Activated naive CD8-positive, alpha-beta T cell treated with anti-CD3 and anti-CD28 coated beads, Interleukin-2, amount 50 U/mL, for 24 hours (primary cell): ENCODE measurements at regions not wholly inside any gene's neighbourhood (a gene's known extent, or its start where the extent isn't known, plus 50 kb on each side); places are given as distances from the start of the nearest gene placed in this dataset.
A peak's percentile ranks its signal among the peaks of the same experiment; 100 is the strongest.

Experiments
- ATAC-seq: fragments of 150-1000 bp; cut with Tn5 transposase; one replicate; pipeline ENCODE4 v1.10.0; 2021
- DNase-seq: peaks from one replicate; pipeline ENCODE4 v3.0.0; 2021
- H3K27ac Mint-ChIP-seq: one replicate; pipeline ENCODE4 v1.8.0; 2021; ENCODE audit warnings: mild to moderate bottlenecking, mixed read lengths
- H3K27me3 Mint-ChIP-seq: one replicate; pipeline ENCODE4 v1.8.0; 2021; ENCODE audit warnings: mixed read lengths
- H3K36me3 Mint-ChIP-seq: one replicate; pipeline ENCODE4 v1.8.0; 2021; ENCODE audit warnings: low read depth, mixed read lengths
- H3K4me1 Mint-ChIP-seq: one replicate; pipeline ENCODE4 v1.8.0; 2021; ENCODE audit warnings: mixed read lengths
- H3K4me3 Mint-ChIP-seq: one replicate; pipeline ENCODE4 v1.8.0; 2021; ENCODE audit warnings: mild to moderate bottlenecking, moderate library complexity, mixed read lengths
- H3K9me3 Mint-ChIP-seq: one replicate; pipeline ENCODE4 v1.8.0; 2021; ENCODE audit warnings: mixed read lengths

DNA sequence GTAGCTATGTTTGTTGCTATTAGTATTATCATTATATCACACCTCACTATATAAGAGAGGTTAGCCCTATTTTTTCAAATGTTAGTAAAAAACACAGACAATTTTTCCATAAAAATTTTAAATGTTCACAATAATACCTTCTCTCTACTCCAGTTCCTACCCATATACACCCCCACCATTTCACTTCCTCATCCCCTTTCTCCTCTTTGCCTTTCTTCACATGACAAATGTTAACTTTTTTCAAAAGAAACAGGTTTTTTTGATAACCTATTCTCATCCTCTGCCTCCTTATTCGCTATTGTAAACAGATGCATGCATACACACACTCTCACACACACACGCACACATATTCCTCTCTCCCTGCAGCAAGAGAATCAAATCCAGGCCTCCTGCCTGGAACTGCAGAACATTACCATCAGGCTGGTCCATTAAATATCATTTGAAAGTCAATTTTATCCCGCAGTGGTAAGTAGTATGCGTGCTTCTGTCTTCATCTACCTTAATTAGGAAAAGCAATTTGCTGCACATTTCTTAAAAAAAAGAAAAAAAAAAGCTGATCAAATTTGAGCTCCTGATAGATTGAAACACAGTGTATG lies 55.5 kb downstream of the MID1IP1 start:
- H3K27me3 Mint-ChIP-seq = no peaks in the 10 kb centered on the region
- ATAC-seq (no peak), DNase-seq (no peak)
- no peak overlapping the region for H3K27ac Mint-ChIP-seq
- H3K9me3 Mint-ChIP-seq = no peaks in the 10 kb centered on the region
- H3K36me3 Mint-ChIP-seq = no peaks in the 10 kb centered on the region
- peaks cover 11% of the 10 kb centered on the region for H3K4me1 Mint-ChIP-seq
- H3K4me3 Mint-ChIP-seq = no peak overlapping the region

DNA sequence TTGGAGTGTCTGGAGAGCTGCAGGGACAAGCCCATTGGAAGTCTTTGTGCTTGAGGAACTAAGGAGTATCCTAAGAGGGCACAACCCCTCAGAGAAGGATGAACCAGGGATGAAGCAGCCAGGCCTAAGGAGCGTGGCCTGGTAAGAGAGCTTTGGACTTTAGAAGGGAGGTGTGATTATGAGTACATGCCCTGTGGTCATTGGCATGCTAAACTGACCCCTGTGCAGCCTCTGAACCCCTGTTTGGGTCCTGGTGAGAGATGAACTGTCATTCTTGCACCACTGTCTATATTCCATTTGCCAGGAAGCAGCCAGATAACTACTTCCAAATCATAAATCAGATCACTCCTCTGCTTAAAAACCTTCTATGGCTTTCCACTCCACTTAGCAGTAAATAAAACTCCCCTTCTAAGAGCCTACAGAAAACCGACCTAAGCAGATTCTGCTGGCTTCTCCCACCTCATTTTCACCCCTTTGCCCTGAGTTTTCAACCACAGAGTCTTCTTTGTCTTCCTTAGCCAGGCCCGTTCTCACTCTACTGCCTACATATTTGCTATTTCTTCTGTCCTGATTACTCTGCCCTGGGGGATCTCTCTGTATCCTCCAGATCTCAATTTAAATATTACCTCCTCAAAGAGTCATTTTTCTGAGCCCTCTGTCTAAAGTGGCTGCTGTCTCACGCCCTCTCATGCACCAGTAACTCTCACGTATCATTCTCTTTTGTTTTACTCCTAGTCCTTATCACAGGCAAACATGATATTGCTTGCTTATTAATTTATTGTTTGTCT lies 56.7 kb downstream of the MID1IP1 start:
- Mint-ChIP-seq H3K4me3 (no peak overlapping the region), H3K4me1 (peaks cover 11% of the 10 kb centered on the region), H3K9me3 (no peaks in the 10 kb centered on the region), H3K36me3 (no peaks in the 10 kb centered on the region), H3K27me3 (no peaks in the 10 kb centered on the region), H3K27ac (no peak overlapping the region)
- ATAC-seq (no peak), DNase-seq (no peak)

DNA sequence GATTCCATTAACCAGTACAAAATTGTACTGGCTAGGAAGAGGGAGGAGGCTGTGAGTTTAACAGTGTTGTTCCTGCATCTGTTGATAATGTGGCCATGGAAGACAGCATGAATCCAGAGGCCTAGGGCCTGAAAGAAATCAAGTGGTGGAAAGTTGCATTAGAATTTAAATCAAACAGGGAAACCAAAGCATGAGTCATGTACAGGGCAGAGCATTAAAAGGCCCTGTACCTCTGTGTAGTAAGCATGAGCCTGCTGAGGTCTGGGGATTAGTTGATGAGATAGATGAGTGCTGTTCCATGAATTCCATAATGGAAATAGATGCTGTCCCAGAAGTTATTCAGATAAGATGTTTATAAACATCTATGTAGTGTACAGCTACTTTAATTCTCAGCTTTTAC lies 58.3 kb downstream of the MID1IP1 start:
- no peak overlapping the region for H3K27ac Mint-ChIP-seq
- peak; percentile 71 for ATAC-seq

DNA sequence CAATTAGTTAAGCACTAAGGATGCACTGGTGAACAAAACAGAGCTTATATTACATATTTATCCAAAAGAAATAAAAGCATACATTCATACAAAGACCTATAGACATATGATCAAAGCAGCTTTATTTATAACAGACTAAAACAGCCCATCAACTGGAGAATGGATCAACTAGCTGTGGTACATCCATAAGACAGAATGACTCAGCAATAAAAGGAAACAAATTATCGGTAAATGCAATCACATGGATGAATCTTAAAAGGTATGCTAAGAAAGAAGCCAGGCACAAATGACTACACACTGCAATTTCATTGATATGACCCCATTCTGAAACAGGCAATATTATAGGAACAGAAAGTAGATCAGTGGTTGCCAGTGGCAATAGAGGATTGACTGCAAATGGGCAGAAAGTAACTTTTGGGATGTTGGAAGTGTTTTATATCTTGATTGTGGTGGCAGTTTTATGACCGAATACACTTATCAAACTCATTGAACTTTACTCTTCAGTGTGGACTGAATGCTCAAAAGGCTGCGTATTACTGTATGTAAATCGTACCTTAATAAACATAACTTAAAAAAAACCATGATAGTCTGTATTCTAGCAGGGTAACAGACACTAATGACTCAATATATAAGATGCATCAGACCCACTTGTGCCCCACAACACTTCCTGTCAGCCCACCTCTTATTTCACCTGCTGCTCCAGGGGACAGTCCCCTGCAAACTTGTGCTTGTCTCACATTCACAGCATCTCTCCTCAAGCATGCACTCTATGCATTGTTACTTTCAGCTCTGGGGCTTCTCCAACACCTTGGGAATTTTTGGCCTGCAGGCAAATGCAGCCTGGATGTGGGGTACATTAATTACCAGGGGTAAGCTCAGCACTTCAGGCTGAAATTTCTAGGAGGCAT lies 59.1 kb downstream of the MID1IP1 start:
- peak overlapping the region; percentile 13 for H3K4me3 Mint-ChIP-seq
- DNase-seq (peak; percentile 18), ATAC-seq (peak; percentile 88)
- H3K4me1 Mint-ChIP-seq = peaks cover 11% of the 10 kb centered on the region
- no peak overlapping the region for H3K27ac Mint-ChIP-seq
- H3K9me3 Mint-ChIP-seq = no peaks in the 10 kb centered on the region
- H3K27me3 Mint-ChIP-seq = no peaks in the 10 kb centered on the region
- no peaks in the 10 kb centered on the region for H3K36me3 Mint-ChIP-seq

More for the DNA sequence above, 58.3 kb downstream of the MID1IP1 start:
- H3K36me3 Mint-ChIP-seq = no peaks in the 10 kb centered on the region
- H3K4me1 Mint-ChIP-seq = peaks cover 11% of the 10 kb centered on the region
- no peaks in the 10 kb centered on the region for H3K27me3 Mint-ChIP-seq
- no peaks in the 10 kb centered on the region for H3K9me3 Mint-ChIP-seq
- DNase-seq = no peak
- H3K4me3 Mint-ChIP-seq = no peak overlapping the region

DNA sequence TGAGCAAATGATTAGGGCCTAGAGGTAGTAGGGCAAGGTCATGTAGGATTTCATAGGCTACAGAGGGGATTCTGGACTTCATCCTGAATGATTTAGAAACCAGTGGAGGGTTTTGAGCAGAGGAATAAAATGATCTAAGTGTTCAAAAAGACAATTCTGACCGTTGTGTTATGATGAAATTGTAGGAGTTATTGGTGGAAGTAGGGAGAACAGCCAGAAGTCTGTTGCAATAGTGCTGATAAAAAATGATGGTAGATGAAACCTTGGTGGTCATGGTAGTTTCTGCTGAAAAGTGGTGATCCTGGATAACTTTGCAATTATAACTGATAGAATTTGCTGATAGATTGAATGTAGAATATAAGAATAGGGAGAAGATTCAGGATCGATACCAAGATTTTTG lies 60.2 kb downstream of the MID1IP1 start:
- no peak overlapping the region for H3K4me3 Mint-ChIP-seq
- H3K4me1 Mint-ChIP-seq = peaks cover 11% of the 10 kb centered on the region
- DNase-seq (no peak), ATAC-seq (no peak)
- no peak overlapping the region for H3K27ac Mint-ChIP-seq
- H3K27me3 Mint-ChIP-seq = no peaks in the 10 kb centered on the region
- no peaks in the 10 kb centered on the region for H3K36me3 Mint-ChIP-seq
- no peaks in the 10 kb centered on the region for H3K9me3 Mint-ChIP-seq

DNA sequence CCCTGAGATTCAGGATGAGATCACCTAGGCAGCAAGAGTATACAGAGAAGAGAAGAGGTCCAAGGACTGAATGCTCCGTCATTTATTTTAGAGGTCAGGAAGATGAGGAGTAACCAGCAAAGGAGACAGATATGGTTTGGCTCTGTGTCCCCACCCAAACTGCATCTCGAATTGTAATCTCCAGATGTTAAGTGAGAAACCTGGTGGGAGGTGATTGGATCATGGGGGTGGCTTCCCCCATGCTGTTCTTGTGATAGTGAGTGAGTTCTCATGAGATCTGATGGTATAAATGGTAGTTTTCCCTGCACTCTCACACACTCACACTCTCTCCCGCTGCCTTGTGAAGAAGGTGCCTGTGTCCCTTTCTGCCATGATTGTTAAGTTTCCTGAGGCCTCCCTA lies 60.8 kb downstream of the MID1IP1 start:
- ATAC-seq (no peak), DNase-seq (no peak)
- no peak overlapping the region for H3K27ac Mint-ChIP-seq
- peaks cover 6% of the 10 kb centered on the region for H3K4me1 Mint-ChIP-seq
- H3K36me3 Mint-ChIP-seq = no peaks in the 10 kb centered on the region
- no peaks in the 10 kb centered on the region for H3K9me3 Mint-ChIP-seq
- no peaks in the 10 kb centered on the region for H3K27me3 Mint-ChIP-seq
- H3K4me3 Mint-ChIP-seq = no peak overlapping the region

DNA sequence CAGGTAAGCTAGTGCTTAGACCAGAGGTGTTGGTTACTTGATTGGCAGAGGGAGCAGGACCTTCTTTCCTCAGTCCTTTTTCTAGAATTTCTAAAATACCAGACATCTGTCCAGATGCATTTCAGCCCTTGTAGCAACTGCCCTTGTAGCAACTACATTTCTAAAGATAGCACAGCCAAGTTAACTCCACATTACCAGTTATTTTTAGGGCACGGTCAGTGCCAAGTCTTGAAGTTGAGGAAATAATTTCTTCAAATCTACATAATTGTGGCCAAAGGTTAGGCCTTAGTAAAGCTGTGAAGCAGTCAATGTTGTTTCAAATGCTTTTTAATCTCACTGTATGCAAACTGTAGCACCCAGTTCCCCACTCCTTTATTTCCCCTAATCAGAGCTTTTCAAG lies 62.9 kb downstream of the MID1IP1 start:
- no peak overlapping the region for H3K27ac Mint-ChIP-seq
- H3K27me3 Mint-ChIP-seq = no peaks in the 10 kb centered on the region
- no peak overlapping the region for H3K4me3 Mint-ChIP-seq
- no peaks in the 10 kb centered on the region for H3K9me3 Mint-ChIP-seq
- DNase-seq = no peak
- no peaks in the 10 kb centered on the region for H3K36me3 Mint-ChIP-seq
- no peak for ATAC-seq
- no peaks in the 10 kb centered on the region for H3K4me1 Mint-ChIP-seq

DNA sequence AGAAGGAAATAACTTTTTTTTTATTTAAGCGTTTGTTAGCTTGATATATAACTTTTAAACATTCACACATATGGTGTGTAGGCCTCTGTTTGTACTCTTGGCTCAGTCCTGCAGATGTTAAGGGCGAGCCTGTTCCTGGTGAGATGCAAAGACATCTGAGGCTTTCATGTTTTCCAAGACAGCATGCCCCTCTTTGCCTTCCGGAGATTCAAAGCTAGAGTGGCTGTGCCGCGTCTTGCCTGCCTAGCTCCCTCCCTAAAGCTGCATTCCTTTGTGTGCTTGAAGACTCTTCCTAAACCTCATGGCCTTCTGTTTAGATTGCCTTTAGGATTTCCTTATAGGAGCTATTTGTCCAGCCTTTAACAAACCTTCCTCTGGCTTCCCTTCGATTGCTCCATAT lies 67.1 kb downstream of the MID1IP1 start:
- no peaks in the 10 kb centered on the region for H3K9me3 Mint-ChIP-seq
- DNase-seq (no peak), ATAC-seq (no peak)
- no peaks in the 10 kb centered on the region for H3K4me1 Mint-ChIP-seq
- no peaks in the 10 kb centered on the region for H3K36me3 Mint-ChIP-seq
- no peak overlapping the region for H3K27ac Mint-ChIP-seq
- no peaks in the 10 kb centered on the region for H3K27me3 Mint-ChIP-seq
- no peak overlapping the region for H3K4me3 Mint-ChIP-seq

DNA sequence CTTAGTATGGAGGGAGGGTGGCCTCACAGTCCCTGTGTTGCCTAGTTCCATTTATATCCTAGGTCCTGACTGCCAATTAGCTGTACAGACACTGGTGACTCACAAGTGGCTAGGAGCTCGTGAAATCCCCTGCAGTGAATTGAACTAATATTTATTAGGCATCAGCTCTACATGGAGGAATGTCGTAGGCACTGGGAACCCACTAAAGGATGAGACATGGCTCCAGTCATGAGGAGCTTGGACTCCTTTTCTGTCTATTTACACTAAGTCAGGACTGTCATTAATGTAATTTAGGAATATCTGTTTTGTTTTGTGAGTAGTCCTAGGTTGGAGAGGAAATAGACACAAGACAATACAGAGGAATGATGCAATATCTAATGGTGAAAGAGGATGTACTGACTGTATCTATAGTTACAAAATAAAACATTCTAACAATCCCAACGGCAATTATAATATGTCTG lies 67.7 kb downstream of the MID1IP1 start:
- Mint-ChIP-seq H3K27ac (no peak overlapping the region), H3K27me3 (no peaks in the 10 kb centered on the region), H3K36me3 (no peaks in the 10 kb centered on the region), H3K4me3 (no peak overlapping the region), H3K4me1 (no peaks in the 10 kb centered on the region), H3K9me3 (no peaks in the 10 kb centered on the region)
- no peak for DNase-seq
- ATAC-seq = no peak

DNA sequence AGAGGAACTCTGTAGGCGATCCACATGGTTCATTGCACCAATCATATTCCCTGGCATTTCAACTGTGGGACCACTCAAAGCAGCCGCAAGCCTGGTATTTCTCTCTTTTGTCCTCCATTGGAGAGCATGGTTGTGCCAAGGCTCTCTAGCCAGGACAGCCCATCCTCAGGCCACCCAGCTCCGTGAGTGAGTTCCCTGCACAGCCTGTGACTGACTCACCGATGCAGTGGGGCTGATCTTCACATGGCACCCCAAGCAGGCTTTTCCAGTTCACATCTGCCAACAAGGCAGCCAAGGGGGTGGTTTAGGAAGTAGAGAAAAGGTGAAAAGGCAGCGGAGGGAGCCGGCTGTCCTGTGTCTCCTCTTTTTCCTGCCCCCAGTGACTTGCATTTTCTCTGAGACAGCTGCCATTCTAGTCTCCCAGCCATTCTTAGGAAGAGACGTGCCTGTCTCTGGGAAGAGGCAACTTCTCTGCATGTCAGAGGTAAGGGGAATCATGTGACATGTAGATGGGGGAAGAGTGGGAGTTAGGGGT lies 69.2 kb downstream of the MID1IP1 start:
- no peaks in the 10 kb centered on the region for H3K36me3 Mint-ChIP-seq
- ATAC-seq (no peak), DNase-seq (no peak)
- H3K27me3 Mint-ChIP-seq = no peaks in the 10 kb centered on the region
- H3K27ac Mint-ChIP-seq = no peak overlapping the region
- H3K9me3 Mint-ChIP-seq = no peaks in the 10 kb centered on the region
- H3K4me1 Mint-ChIP-seq = no peaks in the 10 kb centered on the region
- H3K4me3 Mint-ChIP-seq = no peak overlapping the region

DNA sequence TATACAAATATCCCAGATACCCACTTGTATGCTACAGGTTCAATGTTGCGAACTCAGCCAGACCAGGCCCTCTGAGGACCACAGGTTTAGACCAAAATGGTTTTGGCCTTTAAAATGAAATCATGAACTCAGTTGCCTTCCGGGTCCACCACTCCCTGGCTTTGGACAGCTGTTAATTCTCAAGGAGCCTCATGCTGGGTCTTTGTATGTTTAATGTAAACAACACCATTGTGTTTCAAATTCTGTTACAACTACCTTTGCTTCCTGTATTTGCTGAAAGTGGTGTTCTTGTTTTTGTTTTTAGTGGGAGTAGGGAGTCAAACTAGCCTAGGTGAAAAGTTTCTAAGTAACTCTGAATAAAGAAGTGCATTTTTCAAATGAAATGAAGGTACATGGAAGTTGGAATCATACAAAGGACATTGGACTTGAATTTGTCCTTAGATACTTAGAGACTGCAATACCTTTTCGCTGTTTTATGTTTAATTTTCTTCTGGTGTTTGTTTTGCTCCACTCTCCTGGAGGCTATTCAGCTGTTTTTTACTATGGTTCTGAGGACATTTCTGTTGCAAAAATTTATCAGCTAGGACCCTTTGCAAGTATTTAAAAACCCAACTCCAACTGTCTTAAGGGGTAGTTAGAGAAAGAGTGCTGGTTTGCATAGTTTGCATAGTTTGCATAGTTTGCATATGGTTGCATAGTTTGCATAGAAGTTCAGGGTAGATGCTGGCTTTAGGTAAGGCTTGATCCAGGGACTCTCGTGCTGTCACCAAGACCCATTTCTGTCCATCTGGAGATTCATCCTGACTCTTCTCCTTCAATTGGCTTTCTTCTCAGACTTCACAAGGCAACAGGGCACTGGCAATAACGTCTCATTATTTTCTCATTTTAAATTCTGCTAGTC lies 70.1 kb downstream of the MID1IP1 start:
- H3K27me3 Mint-ChIP-seq = no peaks in the 10 kb centered on the region

DNA sequence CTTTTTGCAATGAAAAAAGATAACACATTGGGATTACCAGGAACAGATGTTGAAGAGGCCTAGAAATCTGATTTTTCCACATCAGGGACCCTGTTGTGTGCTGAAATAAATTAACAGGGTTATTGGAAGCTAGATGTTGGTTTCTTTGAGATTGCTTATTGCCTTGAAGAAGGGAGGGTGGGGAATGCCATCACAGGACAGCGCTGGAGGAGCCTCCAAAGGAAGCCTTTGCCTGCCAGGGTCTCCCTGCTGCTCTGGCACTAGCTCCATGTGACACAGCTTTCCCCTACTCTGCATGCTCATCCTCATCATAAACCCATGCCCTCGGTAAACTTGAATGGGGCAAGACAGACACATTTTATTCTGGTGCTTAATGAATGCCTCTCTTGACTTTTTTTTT lies 76.1 kb downstream of the MID1IP1 start:
- H3K4me1 Mint-ChIP-seq = peaks cover 21% of the 10 kb centered on the region
- ATAC-seq = no peak
- H3K36me3 Mint-ChIP-seq = no peaks in the 10 kb centered on the region
- H3K27ac Mint-ChIP-seq = no peak overlapping the region
- no peak for DNase-seq
- no peak overlapping the region for H3K4me3 Mint-ChIP-seq
- H3K9me3 Mint-ChIP-seq = no peaks in the 10 kb centered on the region
- H3K27me3 Mint-ChIP-seq = no peaks in the 10 kb centered on the region

More for the DNA sequence above, 70.1 kb downstream of the MID1IP1 start:
- no peaks in the 10 kb centered on the region for H3K36me3 Mint-ChIP-seq
- no peak overlapping the region for H3K4me3 Mint-ChIP-seq
- no peak for ATAC-seq
- DNase-seq = no peak
- H3K4me1 Mint-ChIP-seq = no peaks in the 10 kb centered on the region
- no peaks in the 10 kb centered on the region for H3K9me3 Mint-ChIP-seq
- H3K27ac Mint-ChIP-seq = no peak overlapping the region

DNA sequence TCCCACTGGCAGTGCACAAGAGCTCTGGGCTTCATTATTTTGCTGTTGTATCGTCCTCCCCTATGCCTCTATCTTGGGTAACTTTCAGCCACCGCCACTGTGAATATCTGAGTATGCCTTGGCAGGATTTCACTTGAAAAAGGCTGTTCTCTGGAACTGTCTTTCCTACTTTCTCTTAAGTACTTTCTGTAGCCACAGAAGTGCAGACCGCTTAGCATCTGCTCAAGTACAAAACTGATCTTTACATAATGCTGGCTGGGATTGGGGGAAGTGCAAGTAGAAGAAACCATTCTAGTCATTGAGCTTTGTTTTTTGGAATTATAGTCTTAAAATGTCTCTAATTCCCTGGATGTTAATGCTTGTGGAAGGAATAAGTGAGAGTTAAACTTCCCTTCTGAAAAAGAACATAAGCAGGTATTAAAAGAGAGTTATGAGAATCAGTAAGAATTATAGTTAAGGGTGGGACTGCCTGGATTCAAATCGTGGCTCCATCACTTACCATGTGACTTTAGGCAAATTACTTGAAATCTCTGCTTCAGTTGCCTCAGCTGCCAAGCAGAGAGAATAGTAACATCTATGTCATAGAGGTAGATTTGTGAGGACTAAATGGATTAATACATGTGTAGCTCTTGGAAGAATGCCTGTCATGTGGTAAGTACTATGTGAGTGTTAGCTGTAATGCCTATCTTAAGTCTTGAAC lies 77.5 kb downstream of the MID1IP1 start:
- no peak for DNase-seq

More for the DNA sequence above, 77.5 kb downstream of the MID1IP1 start:
- Mint-ChIP-seq H3K36me3 (no peaks in the 10 kb centered on the region), H3K4me3 (no peak overlapping the region), H3K4me1 (peaks cover 21% of the 10 kb centered on the region), H3K27ac (no peak overlapping the region), H3K9me3 (no peaks in the 10 kb centered on the region), H3K27me3 (no peaks in the 10 kb centered on the region)
- ATAC-seq = no peak
